HUES6 (cell line): ENCODE measurements at regions not wholly inside any gene's neighbourhood (a gene's known extent, or its start where the extent isn't known, plus 50 kb on each side); places are given as distances from the start of the nearest gene placed in this dataset.
"Not testable (repeated sequence)": the region's sequence is repeated elsewhere in the genome, so short reads cannot be mapped to it uniquely, and the experiment has no call there.

Source experiments
- H3K27ac ChIP-seq: 2 replicates; pipeline ENCODE4 v1.7.0; 2013; ENCODE audit warnings: low read depth, mild to moderate bottlenecking, low read length, inconsistent platforms
- H3K27me3 ChIP-seq: 2 replicates; pipeline ENCODE4 v1.6.1; 2013; ENCODE audit warnings: low read length; ENCODE audit not compliant: control insufficient read depth, insufficient read depth
- H3K36me3 ChIP-seq: 2 replicates; pipeline ENCODE4 v1.6.1; 2013; ENCODE audit warnings: low read length; ENCODE audit not compliant: control insufficient read depth, insufficient read depth
- H3K4me1 ChIP-seq: 2 replicates; pipeline ENCODE4 v1.6.1; 2013; ENCODE audit warnings: low read length; ENCODE audit not compliant: control insufficient read depth, insufficient read depth
- H3K4me3 ChIP-seq: 2 replicates; pipeline ENCODE4 v1.5.1; 2013; ENCODE audit warnings: low read depth, low read length
- H3K9ac ChIP-seq: one replicate; pipeline ENCODE4 v1.6.1; 2013; ENCODE audit warnings: mild to moderate bottlenecking, low read length
- H3K9me3 ChIP-seq: 2 replicates; pipeline ENCODE4 v1.6.1; 2013; ENCODE audit warnings: low read depth, low read length; ENCODE audit not compliant: control insufficient read depth, insufficient read depth

GRCh38 chr11:81804858-81805257, 928.8 kb downstream of the FAM181B start:
- H3K9ac ChIP-seq, result no peak overlapping the region
- peaks cover 11% of the 10 kb centered on the region; the same call in 1 of the 2 replicates for H3K4me1 ChIP-seq
- H3K36me3 ChIP-seq, result no peaks in the 10 kb centered on the region
- no peaks in the 10 kb centered on the region for H3K27me3 ChIP-seq
- no peak overlapping the region for H3K27ac ChIP-seq
- no peak overlapping the region for H3K4me3 ChIP-seq
- peaks cover 6% of the 10 kb centered on the region; the same call in 1 of the 2 replicates for H3K9me3 ChIP-seq

DNA sequence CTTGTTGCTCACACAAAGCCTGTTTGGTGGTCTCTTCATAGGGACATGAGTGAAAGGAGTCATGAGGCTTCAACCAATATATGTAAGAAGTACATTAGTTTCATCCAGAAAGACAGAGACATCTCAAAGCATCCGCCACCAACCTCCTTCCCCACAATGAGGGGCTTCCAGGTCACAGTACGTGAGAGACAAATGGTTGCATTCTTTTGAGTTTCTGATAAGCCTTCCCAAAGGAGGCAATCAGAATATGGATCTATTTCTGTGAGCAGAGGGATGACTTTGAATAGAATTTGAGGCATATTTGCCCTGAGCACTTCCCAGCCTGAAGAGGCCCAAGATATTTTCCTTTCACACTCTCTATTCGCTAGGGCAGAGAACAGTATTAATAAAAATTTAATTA, 931.1 kb downstream of the FAM181B start:
- Histone ChIP-seq H3K27ac (no peak overlapping the region; the same call in 1 of the 2 replicates), H3K9ac (peak overlapping the region; percentile 44), H3K4me1 (peaks cover 11% of the 10 kb centered on the region; the same call in 1 of the 2 replicates), H3K4me3 (no peak overlapping the region), H3K27me3 (no peaks in the 10 kb centered on the region), H3K9me3 (peaks cover 6% of the 10 kb centered on the region; the same call in 1 of the 2 replicates), H3K36me3 (no peaks in the 10 kb centered on the region)

DNA sequence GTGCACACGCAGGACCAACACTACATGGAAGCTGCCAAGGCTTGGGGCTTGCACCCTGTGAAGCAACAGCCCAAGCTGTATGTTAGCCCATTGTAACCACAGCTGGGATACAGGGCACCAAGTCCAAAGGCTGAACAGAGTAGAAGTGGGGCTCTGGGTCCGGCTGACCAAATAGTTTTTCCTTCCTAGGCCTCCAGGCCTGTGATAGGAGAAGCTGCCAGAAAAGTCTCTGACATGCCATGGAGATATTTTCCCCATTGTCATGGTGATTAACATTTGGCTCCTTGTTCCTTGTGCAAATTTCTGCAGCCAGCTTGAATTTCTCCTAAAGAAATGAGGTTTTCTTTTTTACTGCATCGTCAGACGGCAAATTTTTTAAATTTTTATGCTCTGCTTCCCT, 941.2 kb downstream of the FAM181B start:
- Histone ChIP-seq H3K4me1 (peaks cover 4% of the 10 kb centered on the region), H3K9ac (no peak overlapping the region), H3K4me3 (no peak overlapping the region), H3K36me3 (no peaks in the 10 kb centered on the region), H3K27me3 (no peaks in the 10 kb centered on the region), H3K9me3 (no peaks in the 10 kb centered on the region), H3K27ac (no peak overlapping the region)

GRCh38 chr11:81787584-81788049, 946.0 kb downstream of the FAM181B start:
- no peak overlapping the region for H3K4me3 ChIP-seq
- no peaks in the 10 kb centered on the region for H3K36me3 ChIP-seq
- no peak overlapping the region for H3K9ac ChIP-seq
- H3K27ac ChIP-seq, result no peak overlapping the region
- H3K27me3 ChIP-seq, result no peaks in the 10 kb centered on the region
- H3K4me1 ChIP-seq, result peaks cover 4% of the 10 kb centered on the region
- H3K9me3 ChIP-seq, result no peaks in the 10 kb centered on the region

DNA sequence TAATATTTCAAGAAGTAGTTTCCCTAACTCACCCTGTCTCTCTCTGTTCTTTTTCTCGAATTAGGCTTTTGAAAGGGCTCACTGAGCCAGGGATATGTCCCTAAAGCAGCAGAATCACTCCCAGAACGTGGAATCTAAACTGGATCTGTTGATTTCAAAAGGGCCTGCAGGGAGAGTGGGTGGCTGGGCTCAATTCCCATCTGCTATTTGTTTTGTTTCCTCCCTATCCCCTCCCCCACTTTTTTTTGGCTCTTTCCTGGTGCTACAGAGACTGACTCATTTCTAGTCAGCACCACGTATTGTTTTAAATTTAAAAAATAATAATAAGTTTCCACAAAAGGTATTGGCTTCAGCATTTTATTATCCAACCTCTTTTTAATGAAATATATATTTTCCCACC, 961.5 kb downstream of the FAM181B start:
- Histone ChIP-seq H3K9ac (no peak overlapping the region), H3K9me3 (no peaks in the 10 kb centered on the region), H3K4me1 (peaks cover 26% of the 10 kb centered on the region), H3K4me3 (no peak overlapping the region), H3K27me3 (no peaks in the 10 kb centered on the region), H3K27ac (peak overlapping the region; percentile 65; the same call in 1 of the 2 replicates), H3K36me3 (no peaks in the 10 kb centered on the region)

GRCh38 chr11:81769906-81770305, 963.8 kb downstream of the FAM181B start:
- peaks cover 26% of the 10 kb centered on the region for H3K4me1 ChIP-seq
- H3K4me3 ChIP-seq, H3K27me3 ChIP-seq, H3K36me3 ChIP-seq, H3K9me3 ChIP-seq: not testable (repeated sequence)
- H3K27ac ChIP-seq, result peak overlapping the region; percentile 74; the same call in 1 of the 2 replicates
- peak overlapping the region; percentile 27 for H3K9ac ChIP-seq

DNA sequence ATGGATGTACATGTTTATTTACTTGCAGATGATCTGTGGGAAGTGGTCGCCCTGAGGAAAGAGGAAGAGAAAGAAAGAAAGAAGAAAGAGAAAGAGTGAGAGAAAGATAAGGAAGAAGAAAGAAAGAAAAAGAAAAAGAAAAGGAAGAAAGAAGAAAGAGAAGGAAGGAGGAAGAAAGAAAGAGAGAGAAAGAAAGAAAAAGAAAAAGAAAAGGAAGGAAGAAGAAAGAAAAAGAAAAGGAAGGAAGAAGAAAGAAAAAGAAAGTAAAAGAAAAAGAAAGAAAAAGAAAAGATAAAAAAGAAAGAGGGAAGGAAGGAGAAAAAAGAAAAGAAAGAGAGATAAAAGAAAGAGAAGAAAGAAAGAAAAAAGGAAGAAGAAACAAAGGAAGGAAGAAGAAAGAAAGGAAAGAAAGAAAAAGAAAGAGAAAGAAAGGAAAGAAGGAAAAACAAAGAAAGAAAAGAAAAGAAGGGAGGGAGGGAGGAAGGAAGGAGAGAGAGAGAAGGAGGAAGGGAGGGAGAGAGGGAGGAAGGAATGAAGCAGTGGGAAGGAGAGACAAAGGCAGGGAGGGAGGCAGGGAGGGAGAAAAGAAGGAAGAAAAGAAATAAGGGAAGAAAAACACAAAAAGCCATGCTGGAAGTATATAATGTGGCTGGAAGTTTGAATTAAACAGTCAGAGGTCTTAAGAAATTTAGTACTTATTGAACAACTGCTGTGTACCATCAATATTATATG, 976.6 kb downstream of the FAM181B start:
- no peak overlapping the region for H3K9ac ChIP-seq
- no peaks in the 10 kb centered on the region for H3K36me3 ChIP-seq
- H3K27me3 ChIP-seq, result no peaks in the 10 kb centered on the region
- H3K4me3 ChIP-seq, result no peak overlapping the region
- H3K9me3 ChIP-seq, result no peaks in the 10 kb centered on the region
- no peaks in the 10 kb centered on the region; the same call in 1 of the 2 replicates for H3K4me1 ChIP-seq
- H3K27ac ChIP-seq, result no peak overlapping the region

DNA sequence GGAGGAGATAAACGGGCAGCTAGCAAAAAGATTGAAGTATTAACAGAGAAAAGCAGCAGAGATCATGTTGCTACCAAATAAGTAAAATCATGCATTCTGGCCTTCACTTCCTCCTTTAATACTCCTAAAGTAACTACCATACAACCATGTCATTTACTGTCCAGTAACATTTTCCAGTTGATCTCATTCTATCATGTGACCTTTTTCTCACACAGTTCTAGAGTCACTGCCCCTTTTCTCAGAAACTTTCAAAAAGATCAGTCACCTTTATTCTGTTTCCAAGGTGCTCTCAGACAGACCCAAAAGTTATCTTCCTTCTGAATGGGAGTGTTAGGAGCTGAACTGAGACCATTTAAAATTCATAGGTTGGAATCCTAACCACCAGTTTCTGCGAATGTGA, 984.4 kb downstream of the FAM181B start:
- Histone ChIP-seq H3K36me3 (no peaks in the 10 kb centered on the region), H3K9ac (no peak overlapping the region), H3K9me3 (peaks cover 3% of the 10 kb centered on the region; the same call in 1 of the 2 replicates), H3K4me1 (no peaks in the 10 kb centered on the region), H3K4me3 (no peak overlapping the region), H3K27me3 (no peaks in the 10 kb centered on the region), H3K27ac (no peak overlapping the region)

- Histone ChIP-seq H3K4me1 (no peaks in the 10 kb centered on the region), H3K9me3 (peaks cover 7% of the 10 kb centered on the region; the same call in 1 of the 2 replicates), H3K27ac (no peak overlapping the region), H3K36me3 (no peaks in the 10 kb centered on the region), H3K4me3 (no peak overlapping the region), H3K9ac (no peak overlapping the region), H3K27me3 (no peaks in the 10 kb centered on the region)
These were observed 989.1 kb downstream of the FAM181B start for GRCh38 chr11:81744336-81745116.

DNA sequence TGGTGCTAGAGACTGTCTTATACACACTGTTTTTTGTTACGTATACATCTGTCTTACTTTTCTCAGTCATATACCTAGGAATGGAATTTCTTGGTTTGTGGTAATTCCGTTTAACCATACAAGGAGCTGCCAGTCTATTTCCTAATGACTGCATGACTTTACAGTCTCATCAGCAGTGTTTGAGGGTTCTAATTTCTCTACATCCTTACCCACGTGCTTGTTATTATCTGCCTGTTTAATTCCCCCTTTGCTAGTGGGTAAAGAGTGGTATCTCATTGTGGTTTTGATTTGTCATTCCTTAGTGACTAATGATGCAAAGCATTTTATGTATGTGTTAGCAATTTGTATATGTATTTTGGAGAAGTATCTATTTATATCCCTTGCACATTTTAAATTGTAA, 1008.0 kb downstream of the FAM181B start:
- H3K9ac ChIP-seq, result no peak overlapping the region
- H3K4me3 ChIP-seq, result no peak overlapping the region
- no peaks in the 10 kb centered on the region for H3K36me3 ChIP-seq
- peaks cover 14% of the 10 kb centered on the region for H3K9me3 ChIP-seq
- H3K4me1 ChIP-seq, result no peaks in the 10 kb centered on the region
- no peaks in the 10 kb centered on the region for H3K27me3 ChIP-seq
- H3K27ac ChIP-seq, result no peak overlapping the region

DNA sequence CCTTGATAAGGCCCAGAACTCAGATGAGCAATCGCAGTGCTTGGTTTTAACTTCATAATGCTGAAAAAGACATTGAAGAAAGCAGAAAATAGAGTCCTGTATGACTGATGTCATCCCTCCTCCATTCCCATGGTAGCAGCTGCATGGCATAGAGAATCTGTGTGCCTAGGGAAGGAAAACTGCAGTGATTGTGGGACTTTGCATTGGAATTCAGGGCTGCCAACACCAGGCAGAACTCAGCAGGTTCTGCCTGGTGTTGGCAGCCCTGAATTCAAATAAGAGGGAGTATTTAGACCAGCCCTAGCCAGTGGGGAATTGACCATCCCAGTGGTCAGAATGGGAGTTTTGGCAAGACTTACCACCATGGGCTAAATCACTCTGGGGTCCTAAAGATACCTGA, 1016.0 kb downstream of the FAM181B start:
- Histone ChIP-seq H3K4me1 (no peaks in the 10 kb centered on the region), H3K27me3 (no peaks in the 10 kb centered on the region), H3K9ac (no peak overlapping the region), H3K27ac (no peak overlapping the region), H3K36me3 (no peaks in the 10 kb centered on the region), H3K9me3 (no peaks in the 10 kb centered on the region), H3K4me3 (no peak overlapping the region)
